ENCODE measurements at regions not wholly inside any gene's neighbourhood (a gene's known extent, or its start where the extent isn't known, plus 50 kb on each side); places are given as distances from the start of the nearest gene placed in this dataset.
"Not testable (repeated sequence)": the region's sequence is repeated elsewhere in the genome, so short reads cannot be mapped to it uniquely, and the experiment has no call there.

GRCh38 chr17:13442361-13442760 lies 159.4 kb downstream of the HS3ST3A1 start:
- DNase-seq (ENCODE audit: low spot score): no peak

GRCh38 chr17:13441873-13442272 lies 159.9 kb downstream of the HS3ST3A1 start:
- no peak for DNase-seq (ENCODE audit: low spot score)

GRCh38 chr17:13437966-13438779 lies 163.6 kb downstream of the HS3ST3A1 start:
- DNase-seq (ENCODE audit: low spot score): peak; percentile 50

- no peak for DNase-seq (ENCODE audit: low spot score)
These were observed 166.5 kb downstream of the HS3ST3A1 start for GRCh38 chr17:13435230-13435629.

GRCh38 chr17:13429201-13429600 lies 172.5 kb downstream of the HS3ST3A1 start:
- peak; percentile 32 for DNase-seq (ENCODE audit: low spot score)

GRCh38 chr17:13428611-13429042 lies 173.1 kb downstream of the HS3ST3A1 start:
- DNase-seq (ENCODE audit: low spot score): no peak

- DNase-seq (ENCODE audit: low spot score): peak; percentile 10
These were observed 174.7 kb downstream of the HS3ST3A1 start for GRCh38 chr17:13426991-13427390.

- DNase-seq (ENCODE audit: low spot score): no peak
These were observed 176.3 kb downstream of the HS3ST3A1 start for GRCh38 chr17:13425390-13425789.

GRCh38 chr17:13421581-13422130 lies 180.1 kb downstream of the HS3ST3A1 start:
- no peak for DNase-seq (ENCODE audit: low spot score)

- peak; percentile 43 for DNase-seq (ENCODE audit: low spot score)
These were observed 180.9 kb downstream of the HS3ST3A1 start for GRCh38 chr17:13420878-13421277.

GRCh38 chr17:13420418-13420826 lies 181.3 kb downstream of the HS3ST3A1 start:
- peak; percentile 36 for DNase-seq (ENCODE audit: low spot score)

- DNase-seq (ENCODE audit: low spot score): no peak
These were observed 182.1 kb downstream of the HS3ST3A1 start for GRCh38 chr17:13419676-13420075.

- no peak for DNase-seq (ENCODE audit: low spot score)
These were observed 182.8 kb downstream of the HS3ST3A1 start for GRCh38 chr17:13418891-13419290.

- no peak for DNase-seq (ENCODE audit: low spot score)
These were observed 184.3 kb downstream of the HS3ST3A1 start for GRCh38 chr17:13417381-13417950.

GRCh38 chr17:13416748-13417363 lies 184.9 kb downstream of the HS3ST3A1 start:
- DNase-seq (ENCODE audit: low spot score): no peak

- DNase-seq (ENCODE audit: low spot score): peak; percentile 18
These were observed 185.8 kb downstream of the HS3ST3A1 start for GRCh38 chr17:13415871-13416416.

GRCh38 chr17:13415200-13415599 lies 186.5 kb downstream of the HS3ST3A1 start:
- DNase-seq (ENCODE audit: low spot score): not testable (repeated sequence)

GRCh38 chr17:13413001-13413400 lies 188.7 kb downstream of the HS3ST3A1 start:
- no peak for DNase-seq (ENCODE audit: low spot score)

GRCh38 chr17:13410874-13411273 lies 190.9 kb downstream of the HS3ST3A1 start:
- no peak for DNase-seq (ENCODE audit: low spot score)

- no peak for DNase-seq (ENCODE audit: low spot score)
These were observed 191.5 kb downstream of the HS3ST3A1 start for GRCh38 chr17:13410214-13410613.

- no peak for DNase-seq (ENCODE audit: low spot score)
These were observed 192.3 kb downstream of the HS3ST3A1 start for GRCh38 chr17:13409455-13409854.

- DNase-seq (ENCODE audit: low spot score): no peak
These were observed 194.3 kb downstream of the HS3ST3A1 start for GRCh38 chr17:13407381-13407780.
